HG03558 (cell line): ENCODE measurements at regions not wholly inside any gene's neighbourhood (a gene's known extent, or its start where the extent isn't known, plus 50 kb on each side); places are given as distances from the start of the nearest gene placed in this dataset.
"Not testable (repeated sequence)": the region's sequence is repeated elsewhere in the genome, so short reads cannot be mapped to it uniquely, and the experiment has no call there.

ENCODE experiments used
- ATAC-seq: cut with Tn5 transposase; IDR thresholded peaks from one replicate; pipeline ENCODE4 v1.9.1; 2021; ENCODE audit warnings: moderate number of reproducible peaks; ENCODE audit not compliant: unreplicated experiment; ENCODE audit errors: extremely low read depth

DNA sequence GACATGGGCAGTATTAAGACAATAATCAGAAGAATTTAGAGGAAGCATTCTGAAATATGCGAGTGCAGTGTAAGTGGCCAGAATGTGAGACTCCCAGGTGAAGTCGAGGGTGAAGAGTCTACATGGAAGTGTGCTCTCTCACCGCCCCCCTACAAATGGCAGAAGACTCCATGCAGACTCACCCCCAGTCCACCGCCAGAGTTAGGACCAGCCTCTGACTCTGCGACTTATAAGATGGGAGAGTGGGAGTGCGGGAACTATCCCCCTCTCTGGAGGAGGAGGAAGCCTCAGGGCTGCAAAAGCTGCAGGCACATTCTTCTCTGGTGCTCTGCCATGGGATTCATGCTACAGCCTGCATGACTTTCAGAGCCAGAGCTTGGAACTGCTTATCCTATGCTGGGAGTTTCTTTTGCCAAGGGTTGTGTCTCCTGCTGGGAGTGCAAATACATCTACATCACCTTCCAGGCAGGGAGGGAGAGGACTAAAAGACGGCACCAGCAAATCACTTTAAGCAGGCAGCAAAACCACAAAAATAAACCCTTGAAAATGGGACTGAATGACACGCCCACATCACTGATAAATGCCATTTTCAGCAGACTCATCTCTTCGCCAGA is 206.7 kb upstream of the SULF2 start:
- no peak for ATAC-seq

- no peak for ATAC-seq
Observed at GRCh38 chr20:47990507-47991150, 205.3 kb upstream of the SULF2 start.

DNA sequence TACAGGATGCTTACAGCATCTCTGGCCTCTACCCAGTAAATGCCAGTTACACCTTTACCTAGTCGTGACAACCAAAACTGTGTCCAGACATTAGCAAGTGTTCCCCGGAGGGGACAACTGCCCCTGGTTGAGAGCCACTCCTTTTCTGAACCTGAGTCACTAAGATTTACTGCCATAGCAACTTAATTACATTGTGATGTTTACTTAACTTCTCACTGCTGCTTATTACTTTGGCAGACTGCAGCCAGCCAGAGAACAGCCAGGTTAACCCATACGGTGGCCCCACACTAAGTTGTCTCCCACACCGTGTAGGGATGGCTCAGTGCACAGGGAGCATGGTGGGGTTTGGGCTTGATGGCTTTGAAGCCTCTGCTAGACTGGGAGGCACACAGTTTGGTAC is 204.7 kb upstream of the SULF2 start:
- ATAC-seq = no peak

- ATAC-seq = no peak
Observed at GRCh38 chr20:47988676-47989075, 203.4 kb upstream of the SULF2 start.

GRCh38 chr20:47985092-47985850 is 200.0 kb upstream of the SULF2 start:
- ATAC-seq = no peak

DNA sequence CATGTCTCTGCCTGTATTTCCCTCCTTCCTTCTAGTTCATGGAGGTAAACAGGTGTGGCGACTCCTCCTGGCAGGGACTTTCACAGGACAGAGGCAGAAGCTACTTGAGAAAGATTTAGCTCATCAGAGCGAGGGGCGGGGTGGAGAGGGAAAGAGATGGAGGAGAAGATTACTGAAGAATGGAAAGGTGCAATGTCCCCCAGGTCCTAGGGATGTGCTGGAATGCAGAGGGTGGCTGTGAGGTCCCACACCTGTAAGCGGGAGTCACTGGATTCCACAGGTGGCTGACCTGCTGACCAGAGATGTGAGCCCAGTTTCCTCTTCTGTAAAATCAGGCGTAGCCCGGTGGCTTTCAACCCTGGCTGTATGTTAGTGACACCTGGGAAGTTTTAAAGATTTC is 199.2 kb upstream of the SULF2 start:
- ATAC-seq = no peak

DNA sequence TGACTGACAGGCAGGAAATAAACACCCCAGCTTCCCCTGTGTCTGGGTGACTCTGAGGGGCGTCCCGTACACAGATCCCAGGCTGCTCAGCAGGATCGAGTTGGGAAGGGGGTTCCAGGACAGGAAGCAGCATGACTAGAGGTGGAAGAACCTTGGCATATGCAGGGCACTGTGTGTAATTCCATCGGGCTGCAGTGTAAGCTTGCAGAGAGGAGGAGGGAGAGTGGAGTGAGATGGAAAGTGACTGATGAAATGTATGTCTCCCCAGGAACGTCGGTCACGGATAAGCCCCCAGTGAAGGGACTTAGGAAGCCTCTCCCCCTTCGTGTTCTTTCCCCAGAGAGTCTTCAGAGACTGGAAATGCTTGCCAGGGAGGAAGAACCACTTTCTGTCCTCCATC is 198.4 kb upstream of the SULF2 start:
- ATAC-seq = not testable (repeated sequence)

- no peak for ATAC-seq
Observed at GRCh38 chr20:47982574-47983360, 197.5 kb upstream of the SULF2 start.

GRCh38 chr20:47981222-47981621 is 195.9 kb upstream of the SULF2 start:
- no peak for ATAC-seq

GRCh38 chr20:47980336-47981177 is 195.3 kb upstream of the SULF2 start:
- no peak for ATAC-seq

DNA sequence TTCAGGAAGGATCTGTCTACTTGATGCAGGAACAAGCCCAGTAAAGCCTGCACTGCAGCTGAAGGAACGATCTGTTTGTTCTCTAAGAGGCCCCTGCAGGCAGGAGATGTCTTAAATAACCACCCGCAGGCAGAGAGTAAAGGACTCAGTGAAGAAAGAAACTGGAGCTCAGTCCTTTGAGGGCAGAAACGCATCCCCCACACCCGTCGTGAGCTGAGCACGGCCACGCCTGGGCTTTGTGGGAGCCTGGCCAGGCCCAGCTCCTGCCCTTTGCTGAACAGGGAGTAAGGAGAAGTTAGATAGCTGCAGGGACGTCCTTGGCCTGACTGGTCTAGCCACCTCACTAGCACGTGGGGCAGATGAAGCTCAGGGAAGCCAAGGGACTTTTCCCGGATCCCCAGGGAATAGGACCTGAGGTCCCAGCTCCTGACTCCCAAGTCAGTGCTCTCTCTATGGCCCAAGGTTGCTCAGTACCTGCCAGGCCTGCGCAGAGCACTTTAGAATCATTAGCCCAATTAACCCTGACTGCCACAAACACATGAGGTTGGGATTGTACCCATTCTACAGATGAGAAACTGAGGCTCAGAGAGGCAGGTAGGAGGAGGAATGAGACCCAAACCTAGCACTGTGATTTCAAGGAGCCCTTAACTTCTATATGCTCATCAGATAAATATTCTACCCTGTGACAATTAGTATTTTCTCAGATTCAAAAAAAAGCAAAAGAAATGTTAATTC is 194.2 kb upstream of the SULF2 start:
- ATAC-seq = not testable (repeated sequence)

DNA sequence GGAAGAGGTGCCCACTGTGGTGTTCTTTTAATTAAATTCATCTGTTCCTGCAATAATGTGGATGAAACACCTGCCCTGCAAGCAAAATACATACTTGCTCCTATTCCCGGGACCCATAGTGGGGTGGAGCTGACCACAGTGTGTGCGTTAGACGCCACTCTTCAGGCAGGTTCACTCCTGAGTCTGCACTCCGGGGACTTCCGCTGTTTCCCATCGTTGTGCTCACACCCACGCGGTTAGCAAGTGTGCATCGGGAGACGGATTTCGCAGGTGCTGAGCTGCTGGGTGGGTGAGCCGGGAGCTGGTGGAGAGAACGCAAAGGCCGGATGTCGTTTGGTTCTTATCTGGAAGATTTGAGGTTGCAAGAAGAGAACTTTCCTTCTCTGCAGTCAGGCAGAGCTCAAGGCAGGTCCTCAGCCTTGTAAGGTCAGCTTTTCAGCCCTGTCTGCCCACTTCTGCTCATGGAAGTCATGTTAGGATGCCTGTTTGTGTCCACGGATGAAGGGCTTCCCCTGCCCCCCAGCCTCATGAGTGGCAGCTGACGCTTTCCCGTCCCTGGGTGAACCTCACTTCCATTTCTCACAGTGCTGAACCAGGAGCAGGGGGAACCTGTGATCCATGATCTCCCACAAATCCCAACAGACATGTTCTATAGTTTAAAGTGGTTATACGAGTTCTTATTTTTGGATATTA is 193.3 kb upstream of the SULF2 start:
- not testable (repeated sequence) for ATAC-seq

GRCh38 chr20:47977789-47978252 is 192.5 kb upstream of the SULF2 start:
- ATAC-seq = not testable (repeated sequence)

- not testable (repeated sequence) for ATAC-seq
Observed at GRCh38 chr20:47977017-47977788, 191.9 kb upstream of the SULF2 start.

DNA sequence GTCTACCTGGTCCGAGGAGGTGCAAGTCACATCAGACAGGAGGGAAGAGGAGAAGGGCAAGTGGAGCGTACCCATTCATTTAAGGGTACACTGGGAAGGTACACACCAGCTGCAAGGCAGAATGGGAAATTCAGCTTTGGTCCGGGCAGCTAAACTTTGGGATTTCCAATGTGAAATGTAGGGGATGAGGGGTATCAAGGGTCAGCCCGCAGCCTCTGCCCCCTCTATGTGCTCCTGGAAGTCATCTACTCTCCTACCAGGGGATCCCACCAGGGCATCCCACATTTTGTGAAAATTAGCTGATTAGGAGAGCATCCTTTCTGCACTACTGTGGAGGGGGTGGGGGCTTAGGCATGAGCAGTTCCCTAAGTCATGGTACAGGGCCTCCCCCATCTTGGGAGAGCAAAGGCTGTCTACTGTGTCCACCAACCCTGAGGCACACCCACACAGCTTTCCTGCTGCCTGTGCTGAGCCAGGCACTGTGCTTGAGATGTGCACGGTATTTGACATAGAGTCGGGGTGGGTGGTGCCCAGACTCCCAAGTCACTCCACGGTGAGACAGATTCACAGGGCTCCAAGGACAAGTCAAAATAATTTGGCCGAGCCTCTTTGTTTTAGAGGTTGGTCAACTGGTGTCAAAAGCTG is 189.1 kb upstream of the SULF2 start:
- ATAC-seq = no peak

GRCh38 chr20:47973519-47974233 is 188.4 kb upstream of the SULF2 start:
- no peak for ATAC-seq

DNA sequence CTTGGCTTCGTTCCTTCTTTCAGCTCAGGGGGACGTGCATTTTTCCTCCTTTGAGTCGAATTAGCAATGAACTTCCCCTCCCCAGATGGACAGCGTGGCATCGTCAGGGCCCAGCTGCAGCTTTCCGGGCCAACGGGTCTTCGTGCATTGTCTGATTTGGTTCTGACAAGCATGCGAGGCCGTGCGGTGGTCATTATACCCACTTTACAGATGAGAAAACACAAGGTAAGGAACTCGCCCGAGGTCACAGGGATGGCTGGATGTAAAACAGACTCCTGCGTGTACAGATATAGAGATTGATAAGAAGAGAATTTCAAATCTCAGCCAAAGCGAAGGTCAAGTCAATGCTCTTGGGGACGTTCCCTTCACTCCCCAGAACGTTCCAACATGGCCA is 187.6 kb upstream of the SULF2 start:
- no peak for ATAC-seq
